Limb (tissue), 2 donors: ENCODE measurements at regions not wholly inside any gene's neighbourhood (a gene's known extent, or its start where the extent isn't known, plus 50 kb on each side); places are given as distances from the start of the nearest gene placed in this dataset.
A peak's percentile ranks its signal among the peaks of the same experiment; 100 is the strongest.

Experiments
- DNase-seq, 2 donors: peaks; one replicate each; pipeline ENCODE4 v3.0.0-alpha.2; 2016; ENCODE audit errors: extremely low spot score in 2 of 2

DNA sequence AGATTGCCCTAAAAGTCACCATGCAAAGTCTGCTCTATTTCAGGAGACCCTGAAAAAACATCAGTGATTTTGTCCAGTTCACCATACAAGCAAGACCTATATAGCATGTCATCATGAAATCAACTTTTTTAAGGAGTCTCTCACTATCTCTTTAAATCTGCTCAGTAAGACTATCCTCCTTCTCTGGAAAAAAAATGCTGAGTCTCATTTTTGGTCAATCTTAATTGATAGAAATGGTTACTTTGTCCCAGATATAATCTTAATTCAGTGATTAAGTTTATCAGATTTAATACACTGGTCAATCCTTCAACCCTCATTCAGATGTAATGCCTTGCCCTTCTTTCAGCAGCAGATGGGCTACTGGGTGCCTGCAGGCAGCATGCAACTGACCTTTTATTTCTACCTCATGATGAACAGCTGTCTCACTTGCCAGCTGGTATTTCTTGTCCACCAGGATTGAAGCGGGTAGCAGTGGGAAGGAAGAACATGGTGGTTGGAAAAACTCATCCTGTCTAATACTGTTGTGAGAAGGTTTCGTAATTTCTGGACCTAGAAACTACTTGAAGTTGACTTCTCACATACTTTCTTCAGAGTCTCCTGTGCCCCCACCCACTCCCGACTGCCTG lies 375.3 kb downstream of the DNAH5 start:
- no peak for DNase-seq

DNA sequence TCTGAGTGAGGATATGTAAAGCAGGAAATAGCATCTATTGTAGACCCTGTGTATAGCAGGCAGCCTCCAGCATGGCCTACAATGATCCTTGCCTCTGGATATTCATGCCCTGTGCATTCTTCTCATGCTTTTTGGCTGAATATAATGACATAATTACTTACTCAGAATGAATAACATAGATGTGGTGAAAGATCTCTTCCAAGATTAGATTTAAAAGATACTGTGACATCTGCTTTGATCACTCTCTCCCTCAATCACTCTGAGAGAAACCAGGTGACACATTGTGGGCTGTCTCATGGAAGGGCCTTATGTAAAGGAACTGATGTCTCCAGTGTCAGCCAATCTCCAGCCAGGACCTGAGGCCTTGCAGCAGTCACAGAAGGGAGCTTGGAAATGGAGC lies 376.7 kb downstream of the DNAH5 start:
- no peak for DNase-seq

GRCh38 chr5:13566871-13567339 lies 377.6 kb downstream of the DNAH5 start:
- no peak for DNase-seq

DNA sequence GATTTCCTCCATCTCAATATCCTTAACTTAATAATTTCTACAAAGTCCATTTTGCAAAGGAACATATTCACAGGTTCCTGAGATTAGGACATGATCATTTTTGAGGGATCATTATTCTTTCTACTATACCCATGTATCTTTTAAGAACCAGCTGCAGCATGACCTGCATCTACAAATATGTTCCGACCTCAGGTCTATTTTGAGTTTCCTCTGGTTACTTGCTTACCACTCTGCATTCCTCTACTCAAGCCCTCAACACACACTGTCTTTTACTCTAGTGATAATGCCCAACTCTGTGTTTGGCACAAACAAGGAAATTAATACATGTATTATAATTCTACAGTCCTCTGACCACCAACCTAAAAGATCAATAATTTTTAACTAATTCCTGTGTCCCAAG lies 386.1 kb downstream of the DNAH5 start:
- no peak for DNase-seq

DNA sequence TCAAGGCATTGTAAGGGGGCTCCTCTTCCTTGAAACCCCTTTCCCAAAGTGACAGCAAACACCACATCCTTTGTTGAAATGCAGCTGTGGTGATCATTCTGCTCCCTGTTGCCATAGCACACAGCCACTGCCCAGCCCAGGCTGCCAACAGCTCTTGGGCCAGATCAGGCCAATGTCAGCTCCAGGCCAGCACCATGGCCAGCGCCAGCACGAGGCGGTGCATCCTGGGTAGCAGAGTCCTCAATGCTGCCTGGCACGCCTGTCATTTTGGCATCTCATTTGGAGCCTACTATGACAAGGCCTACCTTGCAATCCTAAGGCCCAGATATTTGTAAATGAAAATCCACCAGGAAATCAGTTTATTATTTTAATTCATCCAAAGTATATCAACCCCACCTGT lies 390.6 kb downstream of the DNAH5 start:
- DNase-seq, result peak in 1 of 2 donors; percentile 38

DNA sequence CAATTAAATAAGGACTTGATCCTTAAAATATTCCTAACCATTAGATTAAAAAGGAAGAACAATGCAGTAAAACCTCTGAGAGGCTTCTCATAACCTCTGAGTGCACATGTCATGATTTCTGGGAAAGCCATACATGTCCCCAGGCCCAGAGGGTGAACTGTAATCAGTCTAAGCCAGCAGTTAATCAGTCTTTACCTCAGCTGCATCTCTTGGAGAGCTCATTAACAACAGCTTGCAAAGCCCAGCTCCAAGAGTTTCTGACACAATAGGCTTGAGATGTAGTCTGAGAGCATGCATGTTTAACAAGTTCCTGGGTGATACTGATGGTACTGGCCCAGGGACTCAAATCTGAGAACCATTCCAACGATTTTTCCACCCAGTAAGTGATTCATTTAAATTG lies 392.1 kb downstream of the DNAH5 start:
- no peak for DNase-seq

GRCh38 chr5:13551645-13552044 lies 392.8 kb downstream of the DNAH5 start:
- DNase-seq, result no peak

DNA sequence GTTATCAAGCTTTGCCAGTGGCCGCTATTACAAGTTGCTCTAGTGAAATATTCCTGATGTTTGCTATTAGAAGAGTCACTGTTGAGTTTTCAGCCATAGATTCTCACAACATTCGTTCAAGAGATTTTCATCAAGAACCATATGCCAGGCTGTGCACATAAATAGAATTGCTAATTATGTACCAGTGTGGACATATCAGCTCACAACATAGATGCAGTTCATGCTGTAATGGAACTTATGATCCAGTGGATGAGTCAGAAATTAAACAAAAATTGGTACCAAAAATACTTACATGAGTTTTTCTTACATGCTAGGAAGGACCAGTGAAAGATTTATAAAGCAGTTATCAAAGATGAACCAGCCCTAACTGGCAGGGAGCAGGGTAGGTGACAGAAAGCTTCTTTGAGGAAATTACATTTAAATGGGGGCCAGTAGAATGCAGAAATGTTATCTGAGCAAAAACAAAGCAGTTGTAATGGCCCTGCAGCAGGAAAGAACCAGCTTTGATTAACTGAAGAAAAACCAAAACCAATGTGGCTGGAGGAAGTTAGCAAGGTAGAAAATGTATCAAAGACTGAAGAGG lies 404.2 kb downstream of the DNAH5 start:
- DNase-seq, result no peak

- DNase-seq, result no peak
These were observed 407.6 kb downstream of the DNAH5 start for GRCh38 chr5:13536933-13537332.

DNA sequence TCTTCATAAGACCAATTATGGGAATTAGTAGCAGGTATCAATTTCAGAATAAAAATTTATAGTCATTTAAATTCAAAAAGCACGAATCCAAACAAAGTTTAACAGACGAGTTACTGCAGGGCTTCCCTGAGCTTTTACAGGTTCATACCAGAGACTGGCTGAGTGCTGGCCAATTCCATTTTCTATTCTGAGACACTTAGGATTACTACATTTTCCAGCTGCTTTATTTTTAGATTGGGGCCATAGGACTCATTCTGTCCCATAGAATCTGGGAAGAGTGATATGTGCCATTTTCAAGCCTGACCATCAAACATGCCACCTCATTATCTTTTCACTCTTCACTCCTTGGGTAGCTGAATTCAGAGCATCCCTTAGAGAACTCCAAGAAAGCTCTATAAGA lies 410.7 kb downstream of the DNAH5 start:
- no peak for DNase-seq

GRCh38 chr5:13529300-13529699 lies 415.2 kb downstream of the DNAH5 start:
- DNase-seq, result no peak

DNA sequence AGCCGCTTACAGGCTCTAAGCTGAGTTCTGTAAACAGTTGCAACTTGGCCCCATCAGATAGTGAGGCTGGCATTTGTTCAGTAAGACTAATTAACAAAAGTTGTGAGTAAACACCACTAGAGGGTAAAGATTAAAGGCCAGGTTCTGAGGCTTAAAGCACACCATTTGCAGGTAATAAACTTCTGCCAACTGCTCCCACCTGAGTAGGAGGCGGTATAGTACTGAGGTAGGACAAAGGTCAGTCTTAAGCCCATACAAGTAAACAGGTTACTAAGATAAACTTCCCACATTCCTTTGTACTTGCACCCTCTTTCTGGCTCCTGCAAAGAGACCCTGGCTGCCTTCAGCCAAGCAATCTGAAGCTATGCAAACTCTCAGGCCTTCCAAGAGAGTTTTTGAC lies 419.6 kb downstream of the DNAH5 start:
- no peak for DNase-seq

DNA sequence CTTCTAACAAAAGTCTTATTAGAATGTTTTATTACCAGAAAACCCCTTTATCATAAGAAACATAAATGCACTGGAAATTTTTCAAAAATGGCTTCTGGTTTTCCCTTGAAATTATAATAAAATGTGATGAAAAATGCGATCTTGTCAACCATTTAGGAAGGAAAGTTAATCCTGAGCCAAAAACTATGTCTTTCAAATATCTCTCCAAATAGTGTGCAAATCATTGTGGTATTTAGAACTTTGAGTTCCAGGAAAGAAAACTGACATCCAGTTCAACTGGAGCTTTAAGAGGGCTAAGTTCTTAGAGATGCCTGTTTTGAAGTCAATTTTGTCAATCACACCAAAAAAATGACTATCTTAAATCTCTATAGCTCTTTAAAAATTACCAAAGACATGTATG lies 425.4 kb downstream of the DNAH5 start:
- no peak for DNase-seq

GRCh38 chr5:13516195-13516594 lies 428.3 kb downstream of the DNAH5 start:
- DNase-seq, result no peak

DNA sequence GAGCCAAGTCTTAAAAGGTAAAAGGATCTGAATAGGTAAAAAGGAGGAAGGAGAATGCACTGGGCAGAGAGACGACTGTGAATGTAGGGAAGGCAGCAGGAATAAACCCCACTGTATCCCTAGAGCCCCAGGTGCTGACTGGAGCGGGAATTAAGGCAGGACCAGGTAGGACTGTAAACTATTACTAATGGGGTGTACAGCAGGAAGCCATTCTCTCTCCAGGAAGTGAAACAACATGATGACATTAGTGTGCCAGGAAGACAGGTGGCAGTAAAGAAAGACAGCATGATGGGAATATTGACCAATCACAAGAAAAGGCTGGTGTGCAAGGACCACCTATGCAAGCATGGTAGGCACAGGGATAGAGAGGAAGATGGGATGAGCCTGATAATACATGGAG lies 433.0 kb downstream of the DNAH5 start:
- no peak for DNase-seq

- no peak for DNase-seq
These were observed 433.9 kb downstream of the DNAH5 start for GRCh38 chr5:13510616-13511015.

GRCh38 chr5:13508559-13508958 lies 435.9 kb downstream of the DNAH5 start:
- no peak for DNase-seq

- DNase-seq, result no peak
These were observed 439.2 kb downstream of the DNAH5 start for GRCh38 chr5:13505326-13505725.

DNA sequence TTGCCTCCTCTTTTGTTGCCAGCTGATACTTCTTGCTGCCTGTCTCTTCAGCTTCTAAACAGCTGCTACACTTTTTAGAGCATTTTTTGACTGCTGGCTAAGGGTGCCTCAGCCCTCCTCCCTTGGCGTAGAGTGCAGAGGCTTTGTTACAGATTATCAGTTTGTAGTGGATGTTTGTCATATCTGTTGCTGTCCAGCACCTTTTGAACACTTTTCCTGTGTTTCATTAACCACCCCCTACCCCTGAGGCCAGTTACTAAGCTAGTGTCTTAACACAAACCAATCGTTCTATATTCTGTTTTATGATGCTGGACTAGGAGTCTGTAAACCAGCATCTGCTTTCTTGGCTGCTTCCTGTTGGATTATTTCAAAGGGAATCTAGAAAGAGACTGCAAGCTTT lies 441.5 kb downstream of the DNAH5 start:
- DNase-seq, result no peak

- DNase-seq, result no peak
These were observed 443.3 kb downstream of the DNAH5 start for GRCh38 chr5:13501176-13501575.

- DNase-seq, result no peak
These were observed 446.2 kb downstream of the DNAH5 start for GRCh38 chr5:13498279-13498678.

GRCh38 chr5:13488254-13488931 lies 456.1 kb downstream of the DNAH5 start:
- no peak for DNase-seq

DNA sequence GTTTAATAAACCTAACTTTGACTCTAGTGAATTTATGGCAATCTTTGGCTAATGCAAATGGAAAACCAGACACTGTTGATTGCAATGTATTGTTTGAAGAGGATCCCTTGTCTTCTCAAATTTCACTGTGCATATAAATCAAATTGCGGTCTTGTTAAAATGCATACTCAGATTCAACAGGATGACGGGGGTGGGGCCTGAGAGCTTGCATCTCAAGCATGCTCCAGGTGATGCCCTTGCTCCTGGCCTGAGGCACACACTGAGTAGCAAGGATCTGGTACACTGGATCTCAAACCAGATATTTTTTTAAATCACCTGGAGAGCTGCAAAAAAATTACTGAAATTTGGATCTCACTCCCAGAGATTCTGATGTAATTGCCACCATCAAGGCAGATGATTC lies 463.7 kb downstream of the DNAH5 start:
- DNase-seq, result no peak
